Calu3 (cell line): ENCODE measurements at regions not wholly inside any gene's neighbourhood (a gene's known extent, or its start where the extent isn't known, plus 50 kb on each side); places are given as distances from the start of the nearest gene placed in this dataset.

Source experiments
- BruUV-seq: library from RNA; stranded (reverse); fragments of 400-500 nt; replicated peaks from 2 replicates; lab custom pipeline; 2021; lab: Mats Ljungman, UMichigan
- CTCF ChIA-PET: fragments of 300-600 bp; sonication (Branson Sonifier 250); formaldehyde crosslinking; loops from one replicate; lab custom pipeline; 2022; ENCODE audit warnings: antibody characterized with exemption; lab: Charles Lee
- DNase-seq: peaks from one replicate; pipeline ENCODE4 v3.0.0; 2022
- H3K27ac Mint-ChIP-seq: one replicate; pipeline ENCODE4 v1.8.0; 2022; ENCODE audit warnings: mixed read lengths; ENCODE audit not compliant: unreplicated experiment
- H3K27me3 Mint-ChIP-seq: one replicate; pipeline ENCODE4 v1.8.0; 2022; ENCODE audit warnings: mixed read lengths; ENCODE audit not compliant: unreplicated experiment
- H3K36me3 Mint-ChIP-seq: one replicate; pipeline ENCODE4 v1.8.0; 2022; ENCODE audit warnings: mild to moderate bottlenecking, moderate library complexity, mixed read lengths; ENCODE audit not compliant: insufficient read depth, unreplicated experiment
- H3K4me1 Mint-ChIP-seq: one replicate; pipeline ENCODE4 v1.8.0; 2022; ENCODE audit warnings: mild to moderate bottlenecking, low read depth, mixed read lengths; ENCODE audit not compliant: unreplicated experiment
- H3K4me3 Mint-ChIP-seq: one replicate; pipeline ENCODE4 v1.8.0; 2022; ENCODE audit warnings: mild to moderate bottlenecking, low read depth, moderate library complexity, mixed read lengths; ENCODE audit not compliant: unreplicated experiment
- H3K9me3 Mint-ChIP-seq: one replicate; pipeline ENCODE4 v1.8.0; 2022; ENCODE audit warnings: low read depth, mixed read lengths; ENCODE audit not compliant: unreplicated experiment
- CTCF ChIP-seq: fragments of 200-600 bp; IDR thresholded peaks from one replicate; pipeline ENCODE4 v1.8.0; 2022; ENCODE audit warnings: antibody characterized with exemption; ENCODE audit not compliant: unreplicated experiment
- intact Hi-C: fragments of 100-400 bp; cut with micrococcal nuclease; formaldehyde crosslinking; loops from one replicate; pipeline ENCODE4 v1.10.0; 2022; ENCODE audit not compliant: unreplicated experiment

DNA sequence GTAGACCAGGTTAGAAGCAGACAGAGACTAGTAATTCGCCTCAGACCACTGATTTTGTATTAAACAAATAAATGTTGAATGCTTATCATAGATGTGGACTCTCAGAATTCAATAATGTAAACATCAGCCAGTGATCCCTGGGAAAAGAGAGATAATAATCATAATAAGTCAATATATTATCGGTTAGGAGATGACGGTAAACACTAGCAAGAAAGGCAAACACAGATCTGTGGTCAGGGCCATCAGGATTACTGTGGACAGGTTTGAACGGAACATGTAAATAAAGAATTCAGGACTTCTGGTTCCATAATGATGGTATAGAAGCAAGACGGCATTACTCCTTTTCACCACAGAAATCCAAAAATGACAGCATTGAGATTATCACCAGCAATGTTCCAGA, 861.6 kb downstream of the CBLN2 start:
- Mint-ChIP-seq H3K4me3 (no peak overlapping the region), H3K36me3 (no peaks in the 10 kb centered on the region), H3K27ac (no peak overlapping the region), H3K27me3 (no peaks in the 10 kb centered on the region), H3K4me1 (no peaks in the 10 kb centered on the region), H3K9me3 (no peaks in the 10 kb centered on the region)
- intact Hi-C loops, result no loop called here
- TF ChIP-seq CTCF, result no peak
- DNase-seq, result no peak
- BruUV-seq, result no TSS peak
- CTCF ChIA-PET, result no interaction called here

- Mint-ChIP-seq H3K4me3 (no peak overlapping the region), H3K27ac (no peak overlapping the region), H3K27me3 (no peaks in the 10 kb centered on the region), H3K4me1 (no peaks in the 10 kb centered on the region), H3K9me3 (peaks cover 3% of the 10 kb centered on the region), H3K36me3 (no peaks in the 10 kb centered on the region)
- BruUV-seq, result no TSS peak
- intact Hi-C loops, result no loop called here
- no peak for TF ChIP-seq CTCF
- DNase-seq, result no peak
- CTCF ChIA-PET, result no interaction called here
These were observed 866.0 kb downstream of the CBLN2 start for GRCh38 chr18:71678144-71678543.

- Mint-ChIP-seq H3K9me3 (peaks cover 3% of the 10 kb centered on the region), H3K4me1 (no peaks in the 10 kb centered on the region), H3K27me3 (no peaks in the 10 kb centered on the region), H3K36me3 (no peaks in the 10 kb centered on the region), H3K4me3 (no peak overlapping the region), H3K27ac (no peak overlapping the region)
- intact Hi-C loops, result no loop called here
- no peak for DNase-seq
- no TSS peak for BruUV-seq
- CTCF ChIA-PET, result no interaction called here
- TF ChIP-seq CTCF, result no peak
These were observed 870.2 kb downstream of the CBLN2 start for GRCh38 chr18:71673954-71674353.

GRCh38 chr18:71673498-71673897, 870.6 kb downstream of the CBLN2 start:
- no TSS peak for BruUV-seq
- no peak overlapping the region for H3K27ac Mint-ChIP-seq
- intact Hi-C loops, result no loop called here
- H3K9me3 Mint-ChIP-seq, result peaks cover 6% of the 10 kb centered on the region
- H3K27me3 Mint-ChIP-seq, result no peaks in the 10 kb centered on the region
- no peak for TF ChIP-seq CTCF
- CTCF ChIA-PET, result no interaction called here
- H3K36me3 Mint-ChIP-seq, result no peaks in the 10 kb centered on the region
- DNase-seq, result no peak
- H3K4me3 Mint-ChIP-seq, result no peak overlapping the region
- no peaks in the 10 kb centered on the region for H3K4me1 Mint-ChIP-seq
